GM12878 (cell line): ENCODE measurements at regions not wholly inside any gene's neighbourhood (a gene's known extent, or its start where the extent isn't known, plus 50 kb on each side); places are given as distances from the start of the nearest gene placed in this dataset.

Experiments
- BCL3 ChIP-seq: IDR thresholded peaks from 2 replicates; pipeline ENCODE4 v1.6.1; 2011; ENCODE audit warnings: borderline replicate concordance, low read depth, mild to moderate bottlenecking, moderate library complexity, low read length; ENCODE audit not compliant: insufficient read depth, poor library complexity, severe bottlenecking
- CUX1 ChIP-seq: IDR thresholded peaks from 2 replicates; pipeline ENCODE4 v1.6.1; 2012; ENCODE audit warnings: improper control_type of control experiment, low read depth, low read length; ENCODE audit not compliant: insufficient replicate concordance
- MTA3 ChIP-seq: IDR thresholded peaks from 2 replicates; pipeline ENCODE4 v1.6.1; 2012; ENCODE audit warnings: low read length, inconsistent platforms, borderline replicate concordance
- RAD21 ChIP-seq: IDR thresholded peaks from 2 replicates; pipeline ENCODE4 v1.6.1; 2011; ENCODE audit warnings: mild to moderate bottlenecking, low read depth, low read length, moderate library complexity; ENCODE audit not compliant: insufficient read depth
- SUPT20H ChIP-seq: IDR thresholded peaks from 2 replicates; pipeline ENCODE4 v1.6.1; 2011; ENCODE audit warnings: low read depth, mild to moderate bottlenecking, low read length, moderate library complexity, borderline replicate concordance; ENCODE audit not compliant: control insufficient read depth
- ZNF274 ChIP-seq: IDR thresholded peaks from one replicate; pipeline ENCODE4 v1.8.0; 2011; ENCODE audit not compliant: insufficient read length, insufficient read depth

- TF ChIP-seq BCL3: no peak
- TF ChIP-seq CUX1: no peak
- no peak for TF ChIP-seq ZNF274
- no peak for TF ChIP-seq SUPT20H
- no peak for TF ChIP-seq MTA3
- no peak for TF ChIP-seq RAD21
These were observed 362.6 kb upstream of the SPRED2 start (continued) for GRCh38 chr2:65794994-65795393.
